GM12878 (cell line): ENCODE measurements at regions not wholly inside any gene's neighbourhood (a gene's known extent, or its start where the extent isn't known, plus 50 kb on each side); places are given as distances from the start of the nearest gene placed in this dataset.

Experiments used
- ATAC-seq: fragments of 200-7000 bp; cut with Tn5 transposase; 3 replicates; pipeline ENCODE4 v1.9.1; 2020; ENCODE audit warnings: mild to moderate bottlenecking, moderate library complexity
- BruUV-seq: library from RNA; stranded (reverse); fragments of 400-500 nt; replicated peaks from 2 replicates; lab custom pipeline; 2021; lab: Mats Ljungman, UMichigan
- CTCF ChIA-PET: fragments of 300-600 bp; sonication (Branson Sonifier 250); formaldehyde crosslinking; extraction: SDS; loops from one replicate; lab custom pipeline; 2021; ENCODE audit warnings: inconsistent platforms; lab: Yijun Ruan, JAX
- POLR2A ChIA-PET: fragments of 350-600 bp; formaldehyde crosslinking; extraction: SDS; loops from one replicate; lab custom pipeline; 2021; ENCODE audit warnings: inconsistent platforms; lab: Charles Lee
- RAD21 ChIA-PET: fragments of 300-600 bp; sonication (Branson Sonifier 250); formaldehyde crosslinking; loops from one replicate; lab custom pipeline; 2023; ENCODE audit warnings: antibody characterized with exemption; ENCODE audit not compliant: unreplicated experiment; lab: Charles Lee
- SMC1A ChIA-PET: fragments of 300-600 bp; sonication (Branson Sonifier 250); formaldehyde crosslinking; loops from one replicate; lab custom pipeline; 2023; ENCODE audit not compliant: unreplicated experiment, uncharacterized antibody; lab: Charles Lee
- DNase-seq: peaks from one replicate; pipeline ENCODE4 v3.0.0-alpha.2; 2011; ENCODE audit warnings: low read depth, low spot score
- FAIRE-seq: peaks from 3 replicates; lab custom pipeline; 2011; peaks lifted over from hg19 to GRCh38; lab: Jason Lieb, UNC
- H2AFZ ChIP-seq: 2 replicates; pipeline ENCODE4 v1.6.0; 2011; ENCODE audit warnings: low read depth, low read length, control low read depth; ENCODE audit not compliant: control insufficient read depth
- H3K27ac ChIP-seq: 2 replicates; pipeline ENCODE4 v1.5.1; 2011; ENCODE audit warnings: control low read depth; ENCODE audit not compliant: control insufficient read depth, insufficient read depth
- H3K27me3 ChIP-seq, 2 experiments: replicated peaks in 1 of 2; 2 replicates each; pipeline versions ENCODE4 v1.6.0 to v1.6.1; 2011; ENCODE audit warnings: low read length in 1 of 2; ENCODE audit not compliant: control insufficient read depth in 2 of 2, insufficient read depth in 2 of 2
- H3K36me3 ChIP-seq, 2 experiments: 2 replicates each; pipeline ENCODE4 v1.5.1; 2011; ENCODE audit warnings: low read length in 1 of 2; ENCODE audit not compliant: control insufficient read depth in 2 of 2, insufficient read depth in 2 of 2
- H3K4me1 ChIP-seq: 2 replicates; pipeline ENCODE4 v1.6.1; 2011; ENCODE audit warnings: mild to moderate bottlenecking, low read length, moderate library complexity, mixed read lengths; ENCODE audit not compliant: control insufficient read depth, insufficient read depth
- H3K4me2 ChIP-seq: 2 replicates; pipeline ENCODE4 v1.6.0; 2011; ENCODE audit warnings: control low read depth; ENCODE audit not compliant: control insufficient read depth, insufficient read depth
- H3K4me3 ChIP-seq: fragments of 200-600 bp; sonication (generic); 2 replicates; pipeline ENCODE4 v1.5.1; 2016
- H3K79me2 ChIP-seq: 2 replicates; pipeline ENCODE4 v1.6.0; 2011; ENCODE audit warnings: low read length; ENCODE audit not compliant: control insufficient read depth, insufficient read depth
- H3K9ac ChIP-seq: 2 replicates; pipeline ENCODE4 v1.8.0; 2011; ENCODE audit warnings: low read length, control low read depth, mixed read lengths; ENCODE audit not compliant: control insufficient read depth, insufficient read depth
- H3K9me3 ChIP-seq: replicated peaks from 3 replicates; pipeline ENCODE4 v1.5.1; 2011; ENCODE audit warnings: mild to moderate bottlenecking, low read length; ENCODE audit not compliant: control insufficient read depth, insufficient read depth
- H4K20me1 ChIP-seq: 2 replicates; pipeline ENCODE4 v1.6.0; 2011; ENCODE audit not compliant: control insufficient read depth, insufficient read depth
- ATF7 ChIP-seq: fragments of 450-650 bp; IDR thresholded peaks from 2 replicates; pipeline ENCODE4 v1.6.1; 2016; ENCODE audit warnings: low read depth, mild to moderate bottlenecking
- CEBPB ChIP-seq, 2 experiments: fragments of 150-350 bp in 1 of 2; IDR thresholded peaks; 2 replicates each; pipeline ENCODE4 v1.6.1; 2012 to 2014; ENCODE audit warnings: low read depth in 2 of 2, low read length in 2 of 2, borderline replicate concordance in 1 of 2, inconsistent platforms in 1 of 2
- EGR1 ChIP-seq, 2 experiments: IDR thresholded peaks; 1 replicate in 1 of 2; 2 replicates in 1 of 2; pipeline ENCODE4 v1.6.1; 2011 to 2012; ENCODE audit warnings: low read depth in 2 of 2, low read length in 2 of 2, borderline replicate concordance in 1 of 2, mild to moderate bottlenecking in 1 of 2, moderate library complexity in 1 of 2
- FOS ChIP-seq: IDR thresholded peaks from 3 replicates; pipeline ENCODE4 v1.6.1; 2011; ENCODE audit warnings: borderline replicate concordance; ENCODE audit not compliant: insufficient read length; ENCODE audit errors: extremely low read depth
- LARP7 ChIP-seq: fragments of 450-650 bp; IDR thresholded peaks from 2 replicates; pipeline ENCODE4 v1.6.1; 2017; ENCODE audit warnings: mild to moderate bottlenecking
- MXI1 ChIP-seq: fragments of 150-350 bp; IDR thresholded peaks from 2 replicates; pipeline ENCODE4 v1.6.1; 2011; ENCODE audit warnings: low read depth, mild to moderate bottlenecking, inconsistent platforms, low read length, improper control_type of control experiment
- MYC ChIP-seq: IDR thresholded peaks from 2 replicates; pipeline ENCODE4 v1.6.1; 2011; ENCODE audit warnings: mild to moderate bottlenecking, low read length, moderate library complexity, inconsistent platforms; ENCODE audit not compliant: insufficient read depth, insufficient replicate concordance, insufficient read length, severe bottlenecking
- NRF1 ChIP-seq: conservative IDR thresholded peaks from 2 replicates; pipeline ENCODE4 v1.6.1; 2011; ENCODE audit warnings: mild to moderate bottlenecking, low read depth, low read length, improper control_type of control experiment
- POU2F2 ChIP-seq: IDR thresholded peaks from 3 replicates; pipeline ENCODE4 v1.6.1; 2011; ENCODE audit warnings: low read depth, mild to moderate bottlenecking, low read length, borderline replicate concordance
- YBX1 ChIP-seq: fragments of 450-650 bp; IDR thresholded peaks from 2 replicates; pipeline ENCODE4 v1.6.1; 2016; ENCODE audit warnings: antibody characterized with exemption
- WGBS: methylation state at CpG from one replicate; pipeline ENCODE4 v1.1.6; 2016; ENCODE audit warnings: low lambda C conversion rate; ENCODE audit not compliant: insufficient replicate concordance, insufficient coverage; ENCODE audit errors: missing lambda C conversion rate; 5-methylcytosine and 5-hydroxymethylcytosine counted together
- in situ Hi-C: fragments of 300-500 bp; cut with MboI; formaldehyde crosslinking; loops from 9 replicates; pipeline ENCODE4 v1.14.3; 2018; ENCODE audit warnings: mixed read lengths
- intact Hi-C: fragments of 100-400 bp; cut with micrococcal nuclease; formaldehyde crosslinking; loops from one replicate; pipeline ENCODE4 v1.14.2; 2022; ENCODE audit not compliant: unreplicated experiment
- TF ChIP-seq, protein P1 (sequence below): fragments of 450-650 bp; formaldehyde crosslinking; IDR thresholded peaks from 2 replicates; pipeline ENCODE4 v1.4.0; 2020; ENCODE audit warnings: mild to moderate bottlenecking, moderate library complexity
- TF ChIP-seq, protein P2 (sequence below): fragments of 450-650 bp; IDR thresholded peaks from 2 replicates; pipeline ENCODE4 v1.6.1; 2017; ENCODE audit warnings: mild to moderate bottlenecking
- TF ChIP-seq, protein P3 (sequence below): fragments of 450-650 bp; formaldehyde crosslinking; IDR thresholded peaks from 2 replicates; pipeline ENCODE4 v1.5.0; 2022; ENCODE audit warnings: mild to moderate bottlenecking, missing genetic modification characterization

DNA sequence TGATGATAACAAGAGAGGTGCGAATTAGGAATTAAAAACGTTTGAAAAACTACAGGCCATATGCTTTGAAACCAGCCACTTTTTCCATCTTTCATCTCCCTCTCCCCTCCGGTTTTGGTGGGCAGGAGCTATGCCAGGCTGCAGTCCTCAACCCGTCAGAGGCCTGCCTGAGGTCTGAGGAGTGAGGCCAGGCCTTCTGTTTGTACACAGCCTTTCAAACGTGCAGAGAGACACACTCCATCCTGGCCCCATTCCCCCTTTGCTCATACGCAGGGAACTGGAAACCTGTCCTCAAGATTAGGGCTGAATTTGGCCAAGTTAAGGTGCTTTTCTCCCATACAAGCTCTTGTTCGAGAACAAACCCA, 74.5 kb downstream of the ZIC5 start (continued):
- TF ChIP-seq, protein P1, sequence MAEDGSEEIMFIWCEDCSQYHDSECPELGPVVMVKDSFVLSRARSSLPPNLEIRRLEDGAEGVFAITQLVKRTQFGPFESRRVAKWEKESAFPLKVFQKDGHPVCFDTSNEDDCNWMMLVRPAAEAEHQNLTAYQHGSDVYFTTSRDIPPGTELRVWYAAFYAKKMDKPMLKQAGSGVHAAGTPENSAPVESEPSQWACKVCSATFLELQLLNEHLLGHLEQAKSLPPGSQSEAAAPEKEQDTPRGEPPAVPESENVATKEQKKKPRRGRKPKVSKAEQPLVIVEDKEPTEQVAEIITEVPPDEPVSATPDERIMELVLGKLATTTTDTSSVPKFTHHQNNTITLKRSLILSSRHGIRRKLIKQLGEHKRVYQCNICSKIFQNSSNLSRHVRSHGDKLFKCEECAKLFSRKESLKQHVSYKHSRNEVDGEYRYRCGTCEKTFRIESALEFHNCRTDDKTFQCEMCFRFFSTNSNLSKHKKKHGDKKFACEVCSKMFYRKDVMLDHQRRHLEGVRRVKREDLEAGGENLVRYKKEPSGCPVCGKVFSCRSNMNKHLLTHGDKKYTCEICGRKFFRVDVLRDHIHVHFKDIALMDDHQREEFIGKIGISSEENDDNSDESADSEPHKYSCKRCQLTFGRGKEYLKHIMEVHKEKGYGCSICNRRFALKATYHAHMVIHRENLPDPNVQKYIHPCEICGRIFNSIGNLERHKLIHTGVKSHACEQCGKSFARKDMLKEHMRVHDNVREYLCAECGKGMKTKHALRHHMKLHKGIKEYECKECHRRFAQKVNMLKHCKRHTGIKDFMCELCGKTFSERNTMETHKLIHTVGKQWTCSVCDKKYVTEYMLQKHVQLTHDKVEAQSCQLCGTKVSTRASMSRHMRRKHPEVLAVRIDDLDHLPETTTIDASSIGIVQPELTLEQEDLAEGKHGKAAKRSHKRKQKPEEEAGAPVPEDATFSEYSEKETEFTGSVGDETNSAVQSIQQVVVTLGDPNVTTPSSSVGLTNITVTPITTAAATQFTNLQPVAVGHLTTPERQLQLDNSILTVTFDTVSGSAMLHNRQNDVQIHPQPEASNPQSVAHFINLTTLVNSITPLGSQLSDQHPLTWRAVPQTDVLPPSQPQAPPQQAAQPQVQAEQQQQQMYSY = no peak
- TF ChIP-seq NRF1 (no peak), POU2F2 (no peak), YBX1 (no peak)
- TF ChIP-seq, protein P2, sequence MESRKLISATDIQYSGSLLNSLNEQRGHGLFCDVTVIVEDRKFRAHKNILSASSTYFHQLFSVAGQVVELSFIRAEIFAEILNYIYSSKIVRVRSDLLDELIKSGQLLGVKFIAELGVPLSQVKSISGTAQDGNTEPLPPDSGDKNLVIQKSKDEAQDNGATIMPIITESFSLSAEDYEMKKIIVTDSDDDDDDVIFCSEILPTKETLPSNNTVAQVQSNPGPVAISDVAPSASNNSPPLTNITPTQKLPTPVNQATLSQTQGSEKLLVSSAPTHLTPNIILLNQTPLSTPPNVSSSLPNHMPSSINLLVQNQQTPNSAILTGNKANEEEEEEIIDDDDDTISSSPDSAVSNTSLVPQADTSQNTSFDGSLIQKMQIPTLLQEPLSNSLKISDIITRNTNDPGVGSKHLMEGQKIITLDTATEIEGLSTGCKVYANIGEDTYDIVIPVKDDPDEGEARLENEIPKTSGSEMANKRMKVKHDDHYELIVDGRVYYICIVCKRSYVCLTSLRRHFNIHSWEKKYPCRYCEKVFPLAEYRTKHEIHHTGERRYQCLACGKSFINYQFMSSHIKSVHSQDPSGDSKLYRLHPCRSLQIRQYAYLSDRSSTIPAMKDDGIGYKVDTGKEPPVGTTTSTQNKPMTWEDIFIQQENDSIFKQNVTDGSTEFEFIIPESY = no peak
- TF ChIP-seq, all 136 proteins: peak for 0

DNA sequence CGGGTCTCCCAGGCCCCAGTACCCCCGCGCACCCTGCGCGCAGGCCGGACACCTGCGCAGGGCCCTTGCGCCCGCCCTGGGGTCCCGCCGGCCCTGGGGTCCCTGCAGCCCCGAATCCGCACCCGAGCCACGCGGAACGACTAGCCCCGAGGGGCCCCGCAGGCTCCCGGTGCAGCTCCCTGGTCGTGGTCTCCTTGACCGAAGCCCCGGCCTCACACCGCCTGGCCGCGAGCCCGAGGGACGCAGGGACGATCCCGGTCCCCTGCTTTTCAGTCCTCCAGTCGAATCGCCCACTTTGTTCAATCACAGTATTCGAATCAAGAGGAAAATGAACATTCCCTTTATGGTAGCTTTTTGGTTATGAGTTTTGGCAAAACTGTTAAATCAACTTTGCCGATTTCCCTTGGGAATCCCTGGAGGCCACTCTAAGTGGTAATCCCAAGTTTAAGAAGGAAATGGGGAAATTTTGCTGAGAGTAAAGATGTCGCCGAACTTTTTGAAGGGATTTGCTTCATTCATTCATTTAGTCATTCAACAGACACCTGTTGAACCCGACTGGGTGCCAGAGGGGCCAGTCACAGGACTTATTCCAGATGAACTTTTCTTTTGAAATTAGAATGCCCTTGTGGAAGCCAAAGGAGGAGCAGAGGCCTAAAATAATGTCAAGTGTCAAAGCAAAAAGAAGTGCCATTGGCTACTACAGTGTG, 75.0 kb downstream of the ZIC5 start:
- no peak for ATAC-seq
- ChIA-PET CTCF (interaction anchor here (0.8 kb wide), 1 partner anchor 627 kb away, joined by 3 read pairs; no protein-coding TSS in a partner anchor), RAD21 (no interaction called here), SMC1A (no interaction called here), POLR2A (no interaction called here)
- Histone ChIP-seq H3K27me3 (peaks cover 0 to 12% of the 10 kb centered on the region in 2 experiments; a peak in 2 of 4 replicates), H3K9me3 (no peaks in the 10 kb centered on the region), H3K9ac (no peak overlapping the region), H3K79me2 (no peaks in the 10 kb centered on the region), H2AFZ (no peak overlapping the region), H3K27ac (no peak overlapping the region), H3K4me1 (no peaks in the 10 kb centered on the region), H3K36me3 (no peaks in the 10 kb centered on the region), H4K20me1 (no peaks in the 10 kb centered on the region), H3K4me2 (no peak overlapping the region), H3K4me3 (no peak overlapping the region)
- no peak for FAIRE-seq
- DNase-seq = no peak
- intact Hi-C loops (no loop called here), in situ Hi-C loops (no loop called here)
- no TSS peak for BruUV-seq
- WGBS = 93% methylated on average over 34 of the region's 37 CpGs
- TF ChIP-seq EGR1 (IDR thresholded peaks at IDR 0.05; ENCODE audit: borderline replicate concordance in 1 of 2, low read depth in 2 of 2, low read length in 2 of 2) (no peak), MXI1 (no peak), ATF7 (no peak), FOS (no peak), LARP7 (no peak), MYC (no peak), CEBPB (IDR thresholded peaks at IDR 0.05; ENCODE audit: borderline replicate concordance in 1 of 2, low read depth in 2 of 2, low read length in 2 of 2) (no peak)
- TF ChIP-seq, protein P3, sequence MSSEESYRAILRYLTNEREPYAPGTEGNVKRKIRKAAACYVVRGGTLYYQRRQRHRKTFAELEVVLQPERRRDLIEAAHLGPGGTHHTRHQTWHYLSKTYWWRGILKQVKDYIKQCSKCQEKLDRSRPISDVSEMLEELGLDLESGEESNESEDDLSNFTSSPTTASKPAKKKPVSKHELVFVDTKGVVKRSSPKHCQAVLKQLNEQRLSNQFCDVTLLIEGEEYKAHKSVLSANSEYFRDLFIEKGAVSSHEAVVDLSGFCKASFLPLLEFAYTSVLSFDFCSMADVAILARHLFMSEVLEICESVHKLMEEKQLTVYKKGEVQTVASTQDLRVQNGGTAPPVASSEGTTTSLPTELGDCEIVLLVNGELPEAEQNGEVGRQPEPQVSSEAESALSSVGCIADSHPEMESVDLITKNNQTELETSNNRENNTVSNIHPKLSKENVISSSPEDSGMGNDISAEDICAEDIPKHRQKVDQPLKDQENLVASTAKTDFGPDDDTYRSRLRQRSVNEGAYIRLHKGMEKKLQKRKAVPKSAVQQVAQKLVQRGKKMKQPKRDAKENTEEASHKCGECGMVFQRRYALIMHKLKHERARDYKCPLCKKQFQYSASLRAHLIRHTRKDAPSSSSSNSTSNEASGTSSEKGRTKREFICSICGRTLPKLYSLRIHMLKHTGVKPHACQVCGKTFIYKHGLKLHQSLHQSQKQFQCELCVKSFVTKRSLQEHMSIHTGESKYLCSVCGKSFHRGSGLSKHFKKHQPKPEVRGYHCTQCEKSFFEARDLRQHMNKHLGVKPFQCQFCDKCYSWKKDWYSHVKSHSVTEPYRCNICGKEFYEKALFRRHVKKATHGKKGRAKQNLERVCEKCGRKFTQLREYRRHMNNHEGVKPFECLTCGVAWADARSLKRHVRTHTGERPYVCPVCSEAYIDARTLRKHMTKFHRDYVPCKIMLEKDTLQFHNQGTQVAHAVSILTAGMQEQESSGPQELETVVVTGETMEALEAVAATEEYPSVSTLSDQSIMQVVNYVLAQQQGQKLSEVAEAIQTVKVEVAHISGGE = no peak
